Panc1 (cell line): ENCODE measurements at regions not wholly inside any gene's neighbourhood (a gene's known extent, or its start where the extent isn't known, plus 50 kb on each side); places are given as distances from the start of the nearest gene placed in this dataset.

Experiments
- ATAC-seq: fragments of 200-7000 bp; cut with Tn5 transposase; 2 replicates; pipeline ENCODE4 v1.9.1; 2020; ENCODE audit warnings: mild to moderate bottlenecking, moderate library complexity
- BruUV-seq: library from RNA; stranded (reverse); fragments of 400-500 nt; replicated peaks from 2 replicates; lab custom pipeline; 2021; lab: Mats Ljungman, UMichigan
- CTCF ChIA-PET: fragments of 300-600 bp; sonication (Branson Sonifier 250); formaldehyde crosslinking; loops from one replicate; lab custom pipeline; 2022; ENCODE audit warnings: antibody characterized with exemption; lab: Charles Lee
- POLR2A ChIA-PET: fragments of 300-600 bp; sonication (Branson Sonifier 250); formaldehyde crosslinking; loops from one replicate; lab custom pipeline; 2022; ENCODE audit warnings: antibody characterized with exemption; lab: Charles Lee
- DNase-seq: peaks from one replicate; pipeline ENCODE4 v3.0.0-alpha.2; 2010; ENCODE audit warnings: low read depth, low spot score
- H3K27ac ChIP-seq: 2 replicates; pipeline ENCODE4 v1.5.1; 2011; ENCODE audit warnings: mild to moderate bottlenecking, low read length, inconsistent platforms
- H3K27me3 ChIP-seq: fragments of 200-500 bp; sonication (Bioruptor generic); 2 replicates; pipeline ENCODE4 v1.6.0; 2014; ENCODE audit warnings: low read length, inconsistent platforms; ENCODE audit not compliant: control insufficient read depth, insufficient read depth
- H3K36me3 ChIP-seq: fragments of 200-500 bp; sonication (Bioruptor generic); 2 replicates; pipeline ENCODE4 v1.5.1; 2014; ENCODE audit warnings: inconsistent platforms, mild to moderate bottlenecking, low read length, moderate library complexity; ENCODE audit not compliant: control insufficient read depth, insufficient read depth
- H3K4me1 ChIP-seq: 2 replicates; pipeline ENCODE4 v1.5.1; 2011; ENCODE audit warnings: inconsistent platforms, mild to moderate bottlenecking, low read length, moderate library complexity; ENCODE audit not compliant: control insufficient read depth, insufficient read depth
- H3K4me3 ChIP-seq, 2 experiments: 2 replicates each; pipeline ENCODE4 v1.5.1; 2011 to 2012; ENCODE audit warnings: low read depth in 2 of 2, low read length in 2 of 2, mild to moderate bottlenecking in 2 of 2, inconsistent platforms in 1 of 2, moderate library complexity in 1 of 2
- H3K9me3 ChIP-seq: fragments of 200-500 bp; sonication (Bioruptor generic); 2 replicates; pipeline ENCODE4 v1.5.1; 2014; ENCODE audit warnings: low read depth, mild to moderate bottlenecking, inconsistent platforms, low read length, moderate library complexity; ENCODE audit not compliant: control insufficient read depth, insufficient read depth
- POLR2AphosphoS5 ChIP-seq: IDR thresholded peaks from 2 replicates; pipeline ENCODE4 v1.6.1; 2012; ENCODE audit warnings: mild to moderate bottlenecking, low read depth, low read length, moderate library complexity
- SIN3A ChIP-seq: IDR thresholded peaks from 2 replicates; pipeline ENCODE4 v1.6.1; 2012; ENCODE audit warnings: low read depth, mild to moderate bottlenecking, low read length, moderate library complexity, borderline replicate concordance; ENCODE audit not compliant: insufficient read depth
- TCF7L2 ChIP-seq: IDR thresholded peaks from 2 replicates; pipeline ENCODE4 v1.6.1; 2011; ENCODE audit warnings: mild to moderate bottlenecking, low read depth, low read length, inconsistent platforms
- in situ Hi-C: cut with HindIII; loops from 2 replicates; pipeline ENCODE4 v1.10.0; 2016; ENCODE audit warnings: low sequenced_read_pairs, low pct_unique_long_range_greater_than_20kb
- intact Hi-C: fragments of 100-400 bp; cut with micrococcal nuclease; formaldehyde crosslinking; loops from one replicate; pipeline ENCODE4 v1.10.0; 2022; ENCODE audit not compliant: unreplicated experiment
- TF ChIP-seq, protein P1 (sequence below): fragments of 450-650 bp; IDR thresholded peaks from 2 replicates; pipeline ENCODE4 v1.5.1; 2017; ENCODE audit warnings: mild to moderate bottlenecking
- TF ChIP-seq, protein P2 (sequence below), 2 experiments: IDR thresholded peaks; 2 replicates each; pipeline ENCODE4 v1.6.1; 2011 to 2012; ENCODE audit warnings: low read depth in 2 of 2, control low read depth in 1 of 2, low read length in 1 of 2, mild to moderate bottlenecking in 1 of 2, moderate library complexity in 1 of 2; ENCODE audit not compliant: insufficient read depth in 1 of 2

DNA sequence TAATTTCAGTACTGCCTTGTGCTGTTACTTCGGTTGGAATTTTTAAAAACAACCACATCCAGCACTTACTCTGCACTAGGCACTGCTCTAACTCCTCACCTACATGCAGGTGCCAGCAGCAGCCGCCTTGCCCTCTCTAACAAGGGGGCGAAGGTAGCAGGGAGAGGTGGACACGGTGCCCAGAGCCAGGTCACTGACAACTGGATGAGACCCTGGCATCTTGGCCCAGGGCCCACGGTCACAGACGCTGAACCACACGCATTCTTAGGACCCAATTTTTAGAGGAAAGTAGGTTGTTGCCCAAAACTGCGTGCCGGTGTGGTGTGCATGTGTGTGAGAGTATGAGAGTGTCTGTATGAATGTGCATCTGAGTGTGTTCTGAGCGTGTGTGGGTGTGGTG is 63.4 kb upstream of the GATA2 start:
- H3K9me3 ChIP-seq: no peaks in the 10 kb centered on the region
- in situ Hi-C loops: no loop called here
- BruUV-seq: no TSS peak
- no peaks in the 10 kb centered on the region for H3K36me3 ChIP-seq
- ATAC-seq: no peak
- POLR2A ChIA-PET: no interaction called here
- H3K4me1 ChIP-seq: 0 out of 2 replicates have a peak, but pooled peaks cover 3% of the 10 kb centered on the region
- no peak overlapping the region for H3K4me3 ChIP-seq
- no peaks in the 10 kb centered on the region for H3K27me3 ChIP-seq
- DNase-seq: no peak
- no peak overlapping the region for H3K27ac ChIP-seq
- TF ChIP-seq, protein P1, sequence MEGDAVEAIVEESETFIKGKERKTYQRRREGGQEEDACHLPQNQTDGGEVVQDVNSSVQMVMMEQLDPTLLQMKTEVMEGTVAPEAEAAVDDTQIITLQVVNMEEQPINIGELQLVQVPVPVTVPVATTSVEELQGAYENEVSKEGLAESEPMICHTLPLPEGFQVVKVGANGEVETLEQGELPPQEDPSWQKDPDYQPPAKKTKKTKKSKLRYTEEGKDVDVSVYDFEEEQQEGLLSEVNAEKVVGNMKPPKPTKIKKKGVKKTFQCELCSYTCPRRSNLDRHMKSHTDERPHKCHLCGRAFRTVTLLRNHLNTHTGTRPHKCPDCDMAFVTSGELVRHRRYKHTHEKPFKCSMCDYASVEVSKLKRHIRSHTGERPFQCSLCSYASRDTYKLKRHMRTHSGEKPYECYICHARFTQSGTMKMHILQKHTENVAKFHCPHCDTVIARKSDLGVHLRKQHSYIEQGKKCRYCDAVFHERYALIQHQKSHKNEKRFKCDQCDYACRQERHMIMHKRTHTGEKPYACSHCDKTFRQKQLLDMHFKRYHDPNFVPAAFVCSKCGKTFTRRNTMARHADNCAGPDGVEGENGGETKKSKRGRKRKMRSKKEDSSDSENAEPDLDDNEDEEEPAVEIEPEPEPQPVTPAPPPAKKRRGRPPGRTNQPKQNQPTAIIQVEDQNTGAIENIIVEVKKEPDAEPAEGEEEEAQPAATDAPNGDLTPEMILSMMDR: no peak
- TF ChIP-seq POLR2AphosphoS5 (no peak), SIN3A (no peak)
- TF ChIP-seq, protein P2, sequence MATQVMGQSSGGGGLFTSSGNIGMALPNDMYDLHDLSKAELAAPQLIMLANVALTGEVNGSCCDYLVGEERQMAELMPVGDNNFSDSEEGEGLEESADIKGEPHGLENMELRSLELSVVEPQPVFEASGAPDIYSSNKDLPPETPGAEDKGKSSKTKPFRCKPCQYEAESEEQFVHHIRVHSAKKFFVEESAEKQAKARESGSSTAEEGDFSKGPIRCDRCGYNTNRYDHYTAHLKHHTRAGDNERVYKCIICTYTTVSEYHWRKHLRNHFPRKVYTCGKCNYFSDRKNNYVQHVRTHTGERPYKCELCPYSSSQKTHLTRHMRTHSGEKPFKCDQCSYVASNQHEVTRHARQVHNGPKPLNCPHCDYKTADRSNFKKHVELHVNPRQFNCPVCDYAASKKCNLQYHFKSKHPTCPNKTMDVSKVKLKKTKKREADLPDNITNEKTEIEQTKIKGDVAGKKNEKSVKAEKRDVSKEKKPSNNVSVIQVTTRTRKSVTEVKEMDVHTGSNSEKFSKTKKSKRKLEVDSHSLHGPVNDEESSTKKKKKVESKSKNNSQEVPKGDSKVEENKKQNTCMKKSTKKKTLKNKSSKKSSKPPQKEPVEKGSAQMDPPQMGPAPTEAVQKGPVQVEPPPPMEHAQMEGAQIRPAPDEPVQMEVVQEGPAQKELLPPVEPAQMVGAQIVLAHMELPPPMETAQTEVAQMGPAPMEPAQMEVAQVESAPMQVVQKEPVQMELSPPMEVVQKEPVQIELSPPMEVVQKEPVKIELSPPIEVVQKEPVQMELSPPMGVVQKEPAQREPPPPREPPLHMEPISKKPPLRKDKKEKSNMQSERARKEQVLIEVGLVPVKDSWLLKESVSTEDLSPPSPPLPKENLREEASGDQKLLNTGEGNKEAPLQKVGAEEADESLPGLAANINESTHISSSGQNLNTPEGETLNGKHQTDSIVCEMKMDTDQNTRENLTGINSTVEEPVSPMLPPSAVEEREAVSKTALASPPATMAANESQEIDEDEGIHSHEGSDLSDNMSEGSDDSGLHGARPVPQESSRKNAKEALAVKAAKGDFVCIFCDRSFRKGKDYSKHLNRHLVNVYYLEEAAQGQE (IDR thresholded peaks at IDR 0.05; ENCODE audit: insufficient read depth in 1 of 2, low read depth in 2 of 2, low read length in 1 of 2): no peak
- CTCF ChIA-PET: no interaction called here
- intact Hi-C loops: no loop called here

DNA sequence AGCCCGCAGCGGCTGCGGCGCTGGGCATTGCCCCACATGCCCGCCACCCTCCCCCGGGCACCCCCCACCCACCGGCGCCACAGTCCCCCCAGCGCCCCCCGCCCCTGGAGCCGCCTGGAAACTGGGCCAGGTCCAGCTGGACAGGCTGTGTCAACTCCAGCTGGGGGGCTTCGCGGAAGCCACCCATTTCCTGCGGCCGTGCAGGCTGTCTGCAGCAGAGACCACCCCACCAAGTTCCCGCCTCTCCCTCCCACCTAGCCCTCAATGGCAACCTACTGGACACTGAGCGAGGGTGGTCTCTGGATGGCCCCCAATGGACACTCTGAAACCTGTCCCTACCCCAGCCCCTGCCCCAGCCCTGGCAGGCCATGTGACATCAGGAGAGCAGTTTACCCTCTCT is 62.8 kb upstream of the GATA2 start:
- no peaks in the 10 kb centered on the region for H3K36me3 ChIP-seq
- H3K9me3 ChIP-seq: no peaks in the 10 kb centered on the region
- no peak overlapping the region for H3K4me3 ChIP-seq
- CTCF ChIA-PET: no interaction called here
- TF ChIP-seq SIN3A (no peak), TCF7L2 (no peak), POLR2AphosphoS5 (no peak)
- TF ChIP-seq, protein P1: no peak
- TF ChIP-seq, protein P2 (IDR thresholded peaks at IDR 0.05; ENCODE audit: insufficient read depth in 1 of 2, low read depth in 2 of 2, low read length in 1 of 2): no peak
- H3K27ac ChIP-seq: no peak overlapping the region
- ATAC-seq (no peak), DNase-seq (no peak)
- BruUV-seq: no TSS peak
- intact Hi-C loops: no loop called here
- POLR2A ChIA-PET: no interaction called here
- H3K27me3 ChIP-seq: no peaks in the 10 kb centered on the region
- in situ Hi-C loops: no loop called here
- 0 out of 2 replicates have a peak, but pooled peaks cover 3% of the 10 kb centered on the region for H3K4me1 ChIP-seq
